SK-N-MC (cell line): ENCODE measurements at regions not wholly inside any gene's neighbourhood (a gene's known extent, or its start where the extent isn't known, plus 50 kb on each side); places are given as distances from the start of the nearest gene placed in this dataset.

ENCODE experiments used
- DNase-seq: peaks from one replicate; pipeline ENCODE4 v3.0.0-alpha.2; 2011; ENCODE audit warnings: low read depth, low spot score
- H3K27ac ChIP-seq: fragments of 200-600 bp; sonication (generic); 2 replicates; pipeline ENCODE4 v1.5.1; 2016; ENCODE audit warnings: mixed run types
- H3K36me3 ChIP-seq: fragments of 200-600 bp; sonication (generic); 2 replicates; pipeline ENCODE4 v1.6.1; 2017; ENCODE audit warnings: antibody characterized with exemption, low read length, mixed read lengths; ENCODE audit not compliant: insufficient read depth
- H3K4me3 ChIP-seq: fragments of 200-600 bp; sonication (generic); 2 replicates; pipeline ENCODE4 v1.5.1; 2016
- H3K9ac ChIP-seq: fragments of 200-600 bp; sonication (generic); 2 replicates; pipeline ENCODE4 v1.8.0; 2017; ENCODE audit warnings: mixed run types, mixed read lengths; ENCODE audit not compliant: insufficient read length
- H3K9me3 ChIP-seq: fragments of 200-600 bp; sonication (generic); 2 replicates; pipeline ENCODE4 v1.6.1; 2017; ENCODE audit warnings: low read depth, mild to moderate bottlenecking, antibody characterized with exemption, low read length, moderate library complexity, mixed read lengths
- EZH2 ChIP-seq: fragments of 200-600 bp; sonication (generic); IDR thresholded peaks from one replicate; pipeline ENCODE4 v1.6.1; 2017; ENCODE audit warnings: antibody characterized with exemption
- FOXP2 ChIP-seq: optimal IDR thresholded peaks from 2 replicates; pipeline ENCODE3; 2011; ENCODE audit warnings: mild to moderate bottlenecking, moderate library complexity; ENCODE audit not compliant: insufficient read depth; ENCODE audit errors: extremely low read length, control extremely low read depth
- POLR2AphosphoS5 ChIP-seq: IDR thresholded peaks from 2 replicates; pipeline ENCODE4 v1.6.1; 2012; ENCODE audit warnings: mild to moderate bottlenecking, low read depth, low read length, borderline replicate concordance

- H3K9me3 ChIP-seq = no peaks in the 10 kb centered on the region
- TF ChIP-seq FOXP2 (no peak), EZH2 (no peak), POLR2AphosphoS5 (no peak)
- H3K9ac ChIP-seq = no peak overlapping the region
Observed at GRCh38 chr3:187458383-187458782, 90.2 kb downstream of the RTP4 start.

GRCh38 chr3:187456250-187456649 lies 88.1 kb downstream of the RTP4 start:
- no peak overlapping the region for H3K4me3 ChIP-seq
- no peak overlapping the region for H3K9ac ChIP-seq
- TF ChIP-seq EZH2 (no peak), POLR2AphosphoS5 (no peak), FOXP2 (no peak)
- no peaks in the 10 kb centered on the region; the same call in 1 of the 2 replicates for H3K9me3 ChIP-seq
- no peak for DNase-seq
- no peaks in the 10 kb centered on the region for H3K36me3 ChIP-seq
- no peak overlapping the region for H3K27ac ChIP-seq

More at GRCh38 chr3:187458383-187458782, 90.2 kb downstream of the RTP4 start:
- H3K27ac ChIP-seq = no peak overlapping the region
- no peak for DNase-seq
- no peaks in the 10 kb centered on the region for H3K36me3 ChIP-seq
- H3K4me3 ChIP-seq = no peak overlapping the region

DNA sequence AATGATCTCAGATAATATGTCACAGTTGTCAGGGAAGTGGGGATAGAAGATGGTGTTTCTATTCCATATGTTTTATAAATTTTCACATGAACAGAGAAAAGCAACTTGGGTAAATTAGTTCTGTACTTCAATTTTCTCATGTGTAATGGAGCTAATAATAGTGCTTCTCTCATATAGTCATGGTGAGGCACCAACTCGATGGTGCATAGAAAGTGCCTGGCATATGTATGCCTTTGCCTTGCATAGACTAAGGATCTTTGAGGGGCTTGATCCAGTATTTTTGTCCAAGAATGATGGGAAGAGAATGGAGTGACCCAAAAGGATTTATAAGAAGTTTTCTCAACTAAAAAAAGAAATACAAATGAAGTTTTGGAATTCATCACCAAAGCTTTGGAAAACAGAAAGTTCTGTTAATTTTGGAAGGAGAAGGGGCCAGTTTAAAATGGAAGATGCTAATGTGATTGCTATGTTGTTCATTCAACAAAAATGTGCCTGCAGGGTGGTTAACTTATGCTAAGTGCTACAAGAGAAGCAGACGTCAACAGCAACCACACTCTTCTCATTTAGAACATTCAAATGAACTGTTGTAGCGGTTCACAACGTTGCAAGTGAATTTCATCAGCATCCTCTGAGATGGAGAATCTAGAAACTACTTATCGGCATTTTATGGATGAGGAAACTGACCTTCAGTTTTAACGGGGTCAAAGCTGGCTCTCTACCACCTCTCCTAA lies 86.1 kb downstream of the RTP4 start:
- Histone ChIP-seq H3K4me3 (no peak overlapping the region), H3K27ac (no peak overlapping the region; the same call in 1 of the 2 replicates), H3K9me3 (no peaks in the 10 kb centered on the region; the same call in 1 of the 2 replicates), H3K9ac (no peak overlapping the region), H3K36me3 (no peaks in the 10 kb centered on the region)
- no peak for TF ChIP-seq EZH2
- TF ChIP-seq FOXP2 = no peak
- no peak for TF ChIP-seq POLR2AphosphoS5
- no peak for DNase-seq

GRCh38 chr3:187450431-187451190 lies 82.4 kb downstream of the RTP4 start:
- no peaks in the 10 kb centered on the region for H3K36me3 ChIP-seq
- TF ChIP-seq POLR2AphosphoS5 (no peak), EZH2 (no peak), FOXP2 (no peak)
- H3K27ac ChIP-seq = no peak overlapping the region
- H3K9ac ChIP-seq = no peak overlapping the region
- H3K9me3 ChIP-seq = no peaks in the 10 kb centered on the region; the same call in 1 of the 2 replicates
- no peak overlapping the region for H3K4me3 ChIP-seq
- no peak for DNase-seq

GRCh38 chr3:187448674-187449073 lies 80.5 kb downstream of the RTP4 start:
- Histone ChIP-seq H3K27ac (no peak overlapping the region), H3K4me3 (no peak overlapping the region), H3K9ac (no peak overlapping the region), H3K36me3 (no peaks in the 10 kb centered on the region), H3K9me3 (no peaks in the 10 kb centered on the region; the same call in 1 of the 2 replicates)
- DNase-seq = no peak
- TF ChIP-seq POLR2AphosphoS5 (no peak), EZH2 (no peak), FOXP2 (no peak)

- TF ChIP-seq POLR2AphosphoS5 = no peak
- TF ChIP-seq EZH2 = no peak
- TF ChIP-seq FOXP2 = no peak
- no peaks in the 10 kb centered on the region; the same call in 1 of the 2 replicates for H3K9me3 ChIP-seq
- no peak overlapping the region for H3K9ac ChIP-seq
- no peaks in the 10 kb centered on the region for H3K36me3 ChIP-seq
- no peak overlapping the region for H3K27ac ChIP-seq
- DNase-seq = no peak
- no peak overlapping the region for H3K4me3 ChIP-seq
Observed at GRCh38 chr3:187447737-187448136, 79.6 kb downstream of the RTP4 start.

DNA sequence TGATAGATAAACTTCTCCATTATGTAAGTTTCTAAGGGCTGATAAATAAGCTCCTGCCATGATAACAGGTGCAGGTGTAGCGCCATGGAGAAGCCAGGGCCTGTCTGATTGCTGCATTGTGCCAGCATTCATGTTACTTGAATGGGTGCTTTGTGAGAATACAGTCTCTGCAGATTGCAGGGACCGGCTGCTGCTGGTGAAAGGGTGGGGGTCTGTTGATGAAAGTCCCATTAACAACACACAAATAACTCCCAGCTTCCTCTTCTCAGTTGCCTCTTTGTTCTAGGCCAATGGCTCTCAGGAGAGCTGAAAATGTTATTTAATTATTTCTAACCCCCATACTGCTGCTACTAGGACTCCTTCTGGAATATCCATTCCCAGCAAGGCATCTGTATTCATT lies 77.2 kb downstream of the RTP4 start:
- DNase-seq = no peak
- Histone ChIP-seq H3K36me3 (no peaks in the 10 kb centered on the region), H3K27ac (no peak overlapping the region), H3K4me3 (no peak overlapping the region), H3K9ac (no peak overlapping the region), H3K9me3 (no peaks in the 10 kb centered on the region)
- TF ChIP-seq EZH2 (no peak), POLR2AphosphoS5 (no peak), FOXP2 (no peak)

DNA sequence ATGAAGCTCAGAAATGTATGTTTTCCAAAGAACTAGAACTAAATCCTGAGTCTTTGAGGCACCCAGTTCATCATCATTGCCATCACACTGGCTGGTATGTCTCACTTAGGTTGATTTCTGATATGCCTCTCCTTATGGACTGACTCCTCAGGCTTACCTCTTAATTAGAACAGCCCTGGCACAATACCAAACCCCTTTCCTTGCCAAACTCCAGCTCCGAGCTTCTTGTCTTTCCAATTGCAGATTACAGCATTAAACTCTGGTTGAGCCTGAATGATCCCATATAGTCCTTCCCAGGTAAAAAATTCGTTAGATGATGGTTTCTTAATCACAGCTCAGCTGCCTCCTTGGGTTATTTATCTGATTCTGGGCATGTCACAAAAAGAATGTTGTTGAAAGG lies 66.3 kb downstream of the RTP4 start:
- H3K27ac ChIP-seq = no peak overlapping the region
- H3K36me3 ChIP-seq = no peaks in the 10 kb centered on the region
- DNase-seq = no peak
- H3K9ac ChIP-seq = no peak overlapping the region
- H3K9me3 ChIP-seq = no peaks in the 10 kb centered on the region
- no peak overlapping the region for H3K4me3 ChIP-seq
- TF ChIP-seq FOXP2 = no peak
- TF ChIP-seq POLR2AphosphoS5 = no peak
- no peak for TF ChIP-seq EZH2

- H3K9me3 ChIP-seq = no peaks in the 10 kb centered on the region
- TF ChIP-seq POLR2AphosphoS5 (no peak), EZH2 (no peak), FOXP2 (no peak)
- H3K4me3 ChIP-seq = no peak overlapping the region
- no peak overlapping the region for H3K9ac ChIP-seq
- no peak overlapping the region for H3K27ac ChIP-seq
- H3K36me3 ChIP-seq = no peaks in the 10 kb centered on the region
- no peak for DNase-seq
Observed at GRCh38 chr3:187430576-187430975, 62.4 kb downstream of the RTP4 start.
